GM12892 (cell line): ENCODE measurements at regions not wholly inside any gene's neighbourhood (a gene's known extent, or its start where the extent isn't known, plus 50 kb on each side); places are given as distances from the start of the nearest gene placed in this dataset.

Experiments used
- POLR2A ChIP-seq: IDR thresholded peaks from 2 replicates; pipeline ENCODE4 v1.6.1; 2011; ENCODE audit warnings: low read depth, low read length, control low read depth
- POLR2AphosphoS5 ChIP-seq: IDR thresholded peaks from 2 replicates; pipeline ENCODE4 v1.6.1; 2011; ENCODE audit warnings: low read depth, low read length, control low read depth

DNA sequence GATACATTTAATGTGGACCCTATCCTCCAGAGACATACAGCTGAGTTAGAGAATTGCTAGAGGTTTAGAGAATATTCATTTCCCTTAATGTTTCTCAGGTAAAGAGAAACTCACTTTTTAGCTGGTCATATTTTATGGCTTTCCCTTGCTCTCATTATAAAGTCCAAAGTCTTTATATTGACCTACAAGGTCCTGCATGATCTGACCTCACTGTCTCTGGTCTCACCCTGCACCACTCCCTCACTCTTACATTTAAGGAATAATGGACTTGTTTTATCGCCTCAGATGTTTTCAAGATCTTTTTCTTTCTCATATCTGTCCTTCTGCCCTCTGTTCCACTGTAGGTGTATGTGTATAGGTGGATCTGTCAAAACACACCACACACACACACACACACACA lies 597.3 kb downstream of the PLCL1 start:
- TF ChIP-seq POLR2A (no peak), POLR2AphosphoS5 (no peak)
